ENCODE measurements at regions not wholly inside any gene's neighbourhood (a gene's known extent, or its start where the extent isn't known, plus 50 kb on each side); places are given as distances from the start of the nearest gene placed in this dataset.

DNA sequence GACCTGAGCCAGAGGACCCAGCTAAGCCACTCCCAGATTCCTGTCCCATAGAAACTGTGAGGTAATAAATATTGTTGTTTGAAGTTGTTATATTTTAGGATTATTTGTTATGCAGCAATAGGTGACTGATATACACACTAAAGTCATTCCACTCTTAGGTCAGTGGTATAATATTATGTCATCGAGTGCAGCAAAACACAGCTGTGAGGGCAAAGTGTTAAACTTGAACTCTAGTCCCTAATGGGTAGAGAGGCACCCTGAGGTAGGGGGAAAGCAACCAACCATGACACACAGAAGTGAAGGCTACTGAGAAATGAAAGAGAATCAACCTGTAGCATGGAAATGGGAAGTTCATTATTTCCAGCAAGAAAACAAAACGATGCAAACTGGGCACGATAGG lies 66.6 kb downstream of the ATXN3L start:
- Histone ChIP-seq H3K4me3 (ENCODE audit: low read length, poor library complexity, severe bottlenecking) (no peak overlapping the region), H3K4me2 (ENCODE audit: low read depth, low read length, poor library complexity, severe bottlenecking) (no peak overlapping the region), H3K9me2 (replicated peaks; ENCODE audit: low read depth, low read length) (no peaks in the 10 kb centered on the region), H3K4me1 (ENCODE audit: insufficient read depth, low read length, poor library complexity, severe bottlenecking) (peaks cover 34% of the 10 kb centered on the region), H3K9me3 (ENCODE audit: insufficient read depth, low read depth, low read length) (no peaks in the 10 kb centered on the region), H3K36me3 (ENCODE audit: insufficient read depth, low read length) (no peaks in the 10 kb centered on the region), H3K27me3 (ENCODE audit: insufficient read depth, low read length, poor library complexity, severe bottlenecking) (no peaks in the 10 kb centered on the region), H3K9ac (ENCODE audit: low read depth, low read length, poor library complexity, severe bottlenecking) (peak overlapping the region; percentile 54), H2AFZ (ENCODE audit: low read length) (no peak overlapping the region), H3F3A (ENCODE audit: low read depth) (no peaks in the 10 kb centered on the region), H4K20me1 (ENCODE audit: insufficient read depth, low read length, poor library complexity, severe bottlenecking) (no peaks in the 10 kb centered on the region), H3K79me2 (ENCODE audit: insufficient read depth, low read length) (no peaks in the 10 kb centered on the region)
- TF ChIP-seq EZH2phosphoT487 (IDR thresholded peaks at IDR 0.05; ENCODE audit: borderline replicate concordance) = no peak
- TF ChIP-seq, protein P1, sequence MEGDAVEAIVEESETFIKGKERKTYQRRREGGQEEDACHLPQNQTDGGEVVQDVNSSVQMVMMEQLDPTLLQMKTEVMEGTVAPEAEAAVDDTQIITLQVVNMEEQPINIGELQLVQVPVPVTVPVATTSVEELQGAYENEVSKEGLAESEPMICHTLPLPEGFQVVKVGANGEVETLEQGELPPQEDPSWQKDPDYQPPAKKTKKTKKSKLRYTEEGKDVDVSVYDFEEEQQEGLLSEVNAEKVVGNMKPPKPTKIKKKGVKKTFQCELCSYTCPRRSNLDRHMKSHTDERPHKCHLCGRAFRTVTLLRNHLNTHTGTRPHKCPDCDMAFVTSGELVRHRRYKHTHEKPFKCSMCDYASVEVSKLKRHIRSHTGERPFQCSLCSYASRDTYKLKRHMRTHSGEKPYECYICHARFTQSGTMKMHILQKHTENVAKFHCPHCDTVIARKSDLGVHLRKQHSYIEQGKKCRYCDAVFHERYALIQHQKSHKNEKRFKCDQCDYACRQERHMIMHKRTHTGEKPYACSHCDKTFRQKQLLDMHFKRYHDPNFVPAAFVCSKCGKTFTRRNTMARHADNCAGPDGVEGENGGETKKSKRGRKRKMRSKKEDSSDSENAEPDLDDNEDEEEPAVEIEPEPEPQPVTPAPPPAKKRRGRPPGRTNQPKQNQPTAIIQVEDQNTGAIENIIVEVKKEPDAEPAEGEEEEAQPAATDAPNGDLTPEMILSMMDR (conservative IDR thresholded peaks at IDR 0.05; ENCODE audit: low read length) = no peak

DNA sequence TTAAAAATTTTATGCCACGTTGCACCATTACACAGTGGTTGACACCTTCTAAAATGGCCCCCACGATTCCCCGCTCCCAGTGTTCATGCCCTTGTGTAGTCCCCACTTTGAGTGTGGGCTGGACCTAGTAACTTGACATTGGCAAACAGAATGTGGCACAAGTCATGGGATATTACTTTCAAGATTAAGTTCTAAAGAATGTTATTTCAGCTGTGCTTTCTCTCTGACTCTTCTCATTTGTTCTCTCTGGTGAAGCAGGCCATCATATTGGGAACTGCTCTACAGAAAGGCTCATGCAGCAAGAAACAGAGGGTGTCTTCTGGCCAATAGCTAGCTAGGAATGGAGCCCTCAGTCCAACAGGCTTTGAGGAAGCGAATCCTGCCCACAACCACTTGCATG lies 67.1 kb downstream of the ATXN3L start:
- peaks cover 34% of the 10 kb centered on the region for H3K4me1 ChIP-seq (ENCODE audit: insufficient read depth, low read length, poor library complexity, severe bottlenecking)
- no peaks in the 10 kb centered on the region for H4K20me1 ChIP-seq (ENCODE audit: insufficient read depth, low read length, poor library complexity, severe bottlenecking)
- H3K9me2 ChIP-seq (replicated peaks; ENCODE audit: low read depth, low read length) = no peaks in the 10 kb centered on the region
- no peaks in the 10 kb centered on the region for H3K27me3 ChIP-seq (ENCODE audit: insufficient read depth, low read length, poor library complexity, severe bottlenecking)
- no peak overlapping the region for H2AFZ ChIP-seq (ENCODE audit: low read length)
- no peaks in the 10 kb centered on the region for H3K36me3 ChIP-seq (ENCODE audit: insufficient read depth, low read length)
- TF ChIP-seq, protein P1 (conservative IDR thresholded peaks at IDR 0.05; ENCODE audit: low read length) = no peak
- TF ChIP-seq EZH2phosphoT487 (IDR thresholded peaks at IDR 0.05; ENCODE audit: borderline replicate concordance) = no peak
- H3K79me2 ChIP-seq (ENCODE audit: insufficient read depth, low read length) = no peaks in the 10 kb centered on the region
- no peak overlapping the region for H3K9ac ChIP-seq (ENCODE audit: low read depth, low read length, poor library complexity, severe bottlenecking)
- no peaks in the 10 kb centered on the region for H3F3A ChIP-seq (ENCODE audit: low read depth)
- H3K4me2 ChIP-seq (ENCODE audit: low read depth, low read length, poor library complexity, severe bottlenecking) = no peak overlapping the region
- H3K4me3 ChIP-seq (ENCODE audit: low read length, poor library complexity, severe bottlenecking) = no peak overlapping the region
- no peaks in the 10 kb centered on the region for H3K9me3 ChIP-seq (ENCODE audit: insufficient read depth, low read depth, low read length)

DNA sequence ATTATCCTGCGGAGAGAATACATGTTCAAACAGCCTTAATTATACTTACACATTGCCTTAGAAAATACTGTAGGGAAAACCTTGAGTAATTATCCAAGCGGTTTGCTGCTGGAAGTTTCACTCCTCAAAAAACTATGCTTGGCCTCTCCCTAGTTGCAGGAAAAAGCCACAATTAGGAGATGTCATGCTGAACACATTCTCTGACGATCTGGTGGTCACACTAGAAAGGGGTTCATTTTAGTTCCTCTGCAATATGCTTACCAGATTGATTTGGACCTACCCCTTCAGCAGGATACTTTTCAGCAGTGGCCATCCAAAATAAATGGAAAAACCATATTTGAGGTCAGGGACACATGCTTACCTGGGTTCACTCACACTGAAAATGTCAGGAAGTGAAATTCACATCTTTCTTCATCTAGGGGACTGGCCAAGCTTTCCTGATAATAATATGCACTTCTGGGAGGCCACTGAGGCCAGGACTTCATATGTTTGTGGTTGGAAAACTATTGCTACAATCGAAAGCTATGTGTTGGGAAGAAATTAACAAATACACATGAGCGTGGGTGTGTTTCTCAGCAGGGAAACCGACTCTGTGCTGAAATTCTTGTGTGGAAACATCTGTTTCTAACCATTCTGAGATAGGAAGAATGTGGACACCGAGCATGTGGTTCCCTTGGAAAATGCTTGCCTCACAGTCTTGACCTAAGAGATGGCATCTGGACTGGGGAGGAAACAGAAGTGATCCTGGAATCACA lies 68.8 kb downstream of the ATXN3L start:
- no peak for TF ChIP-seq EZH2phosphoT487 (IDR thresholded peaks at IDR 0.05; ENCODE audit: borderline replicate concordance)
- TF ChIP-seq, protein P1 (conservative IDR thresholded peaks at IDR 0.05; ENCODE audit: low read length) = no peak
- Histone ChIP-seq H3K4me1 (ENCODE audit: insufficient read depth, low read length, poor library complexity, severe bottlenecking) (peaks cover 26% of the 10 kb centered on the region), H3K9me2 (replicated peaks; ENCODE audit: low read depth, low read length) (no peaks in the 10 kb centered on the region), H3K79me2 (ENCODE audit: insufficient read depth, low read length) (no peaks in the 10 kb centered on the region), H3K9ac (ENCODE audit: low read depth, low read length, poor library complexity, severe bottlenecking) (no peak overlapping the region), H4K20me1 (ENCODE audit: insufficient read depth, low read length, poor library complexity, severe bottlenecking) (no peaks in the 10 kb centered on the region), H3K9me3 (ENCODE audit: insufficient read depth, low read depth, low read length) (no peaks in the 10 kb centered on the region), H3F3A (ENCODE audit: low read depth) (no peaks in the 10 kb centered on the region), H3K4me3 (ENCODE audit: low read length, poor library complexity, severe bottlenecking) (no peak overlapping the region), H2AFZ (ENCODE audit: low read length) (no peak overlapping the region), H3K36me3 (ENCODE audit: insufficient read depth, low read length) (no peaks in the 10 kb centered on the region), H3K27me3 (ENCODE audit: insufficient read depth, low read length, poor library complexity, severe bottlenecking) (no peaks in the 10 kb centered on the region), H3K4me2 (ENCODE audit: low read depth, low read length, poor library complexity, severe bottlenecking) (no peak overlapping the region)

Data from Loucy (cell line).